ENCODE measurements at regions not wholly inside any gene's neighbourhood (a gene's known extent, or its start where the extent isn't known, plus 50 kb on each side); places are given as distances from the start of the nearest gene placed in this dataset.

DNA sequence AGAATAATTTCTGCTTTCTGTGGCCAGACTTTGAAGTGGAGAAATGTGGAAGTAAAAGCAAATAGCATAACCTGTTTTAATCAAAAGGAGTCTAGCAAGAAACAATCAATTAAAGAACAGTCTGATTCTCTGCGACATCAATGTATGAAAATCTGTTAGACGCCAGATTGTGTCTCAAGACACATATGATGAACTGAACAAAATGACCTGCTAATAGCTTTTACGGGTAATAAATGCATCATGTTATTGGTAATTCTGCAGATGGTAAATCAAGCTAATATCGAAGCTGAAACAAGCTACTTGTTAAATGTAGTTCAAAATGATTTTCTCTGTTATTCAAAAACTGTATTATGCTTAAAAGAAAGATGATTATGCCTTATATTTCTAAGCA lies 208.5 kb upstream of the FIGN start:
- no peak for TF ChIP-seq CTCF (IDR thresholded peaks at IDR 0.05; ENCODE audit: low read depth, low read length)
- no peak for TF ChIP-seq EZH2phosphoT487 (IDR thresholded peaks at IDR 0.05; ENCODE audit: low read depth)
